Sigmoid colon (tissue), 6 donors: ENCODE measurements at regions not wholly inside any gene's neighbourhood (a gene's known extent, or its start where the extent isn't known, plus 50 kb on each side); places are given as distances from the start of the nearest gene placed in this dataset.

Experiments
- DNase-seq: peaks from one replicate; pipeline ENCODE4 v3.0.0-alpha.2; 2019
- H3K27ac ChIP-seq, 4 donors: fragments of 200-600 bp; sonication (generic); one replicate each; pipeline ENCODE4 v1.5.1; 2016 to 2019; ENCODE audit warnings: mild to moderate bottlenecking in 1 of 4
- H3K27me3 ChIP-seq, 3 donors: fragments of 200-600 bp; sonication (generic); one replicate each; pipeline ENCODE4 v1.5.1; 2019; ENCODE audit warnings: mild to moderate bottlenecking in 1 of 3
- H3K36me3 ChIP-seq, 4 donors: fragments of 200-600 bp; sonication (generic); one replicate each; pipeline ENCODE4 v1.5.1; 2016 to 2019
- H3K4me1 ChIP-seq, 4 donors: fragments of 200-600 bp; sonication (generic); one replicate each; pipeline ENCODE4 v1.5.1; 2017 to 2019
- H3K4me3 ChIP-seq, 4 donors: fragments of 200-600 bp; sonication (generic); one replicate each; pipeline ENCODE4 v1.5.1; 2017 to 2019; ENCODE audit warnings: mild to moderate bottlenecking in 2 of 4, moderate library complexity in 1 of 4
- H3K9me3 ChIP-seq, 4 donors: fragments of 200-600 bp in 3 of 4; sonication (generic) in 3 of 4; one replicate each; pipeline versions ENCODE4 v1.5.1 to v1.6.1; 2013 to 2019
- EP300 ChIP-seq, 4 donors: sonication (generic); formaldehyde crosslinking; IDR thresholded peaks; one replicate each; pipeline ENCODE4 v1.6.1; 2017; ENCODE audit warnings: antibody characterized with exemption in 4 of 4
- POLR2A ChIP-seq, 2 donors: fragments of 450-650 bp; IDR thresholded peaks; one replicate each; pipeline ENCODE4 v1.6.1; 2016; ENCODE audit warnings: antibody characterized with exemption in 2 of 2, mild to moderate bottlenecking in 2 of 2, moderate library complexity in 2 of 2
- POLR2AphosphoS5 ChIP-seq, 4 donors: sonication (generic); formaldehyde crosslinking; IDR thresholded peaks; one replicate each; pipeline ENCODE4 v1.6.1; 2017; ENCODE audit warnings: antibody characterized with exemption in 4 of 4
- WGBS, 2 donors: extraction: QIAGEN DNeasy Blood & Tissue Kit; methylation state at CpG; one replicate each; pipeline ENCODE4 v1.1.7; 2013; 5-methylcytosine and 5-hydroxymethylcytosine counted together
- intact Hi-C: fragments of 100-400 bp; cut with DNase I; formaldehyde crosslinking; loops from one replicate; pipeline ENCODE4 v1.15.1; 2023
- TF ChIP-seq, protein P1 (sequence below), 4 experiments: fragments of 450-650 bp in 3 of 4; fragments of 200-600 bp in 1 of 4; IDR thresholded peaks; one replicate each; pipeline ENCODE4 v1.5.1; 2016 to 2019; ENCODE audit warnings: antibody characterized with exemption in 4 of 4, mild to moderate bottlenecking in 3 of 4, moderate library complexity in 2 of 4
- donor health status: healthy with polysubstance abuse.
- donor health status: healthy.

DNA sequence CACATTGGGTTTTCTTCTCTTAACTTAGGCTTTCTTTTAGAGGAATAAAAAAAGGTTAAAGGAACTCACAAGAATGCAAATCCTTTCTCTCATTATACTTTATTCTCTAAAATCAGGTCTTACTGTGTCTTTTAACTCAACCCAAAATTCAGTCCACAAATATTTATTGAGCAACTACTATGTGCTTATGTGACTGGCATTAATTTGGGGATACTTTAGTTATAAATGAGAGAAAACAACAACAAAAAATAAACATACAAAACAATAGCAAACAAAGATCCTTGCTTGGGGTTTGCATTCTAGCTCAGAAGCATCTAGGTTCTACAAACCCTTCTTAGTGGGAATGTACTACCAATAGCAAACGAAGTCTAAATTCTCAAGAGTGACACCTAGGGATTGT, 266.2 kb downstream of the UTRN start:
- Histone ChIP-seq H3K4me3 (no peak overlapping the region), H3K27me3 (no peaks in the 10 kb centered on the region), H3K9me3 (no peaks in the 10 kb centered on the region), H3K27ac (no peak overlapping the region), H3K36me3 (peaks cover 0 to 31% (median 4%) of the 10 kb centered on the region in 4 donors), H3K4me1 (no peaks in the 10 kb centered on the region)
- no peak for DNase-seq
- WGBS, 2 donors: 93 to 97% methylated on average over 1 of the region's 1 CpG
- TF ChIP-seq EP300 (IDR thresholded peaks at IDR 0.05) (no peak), POLR2A (IDR thresholded peaks at IDR 0.05) (no peak), POLR2AphosphoS5 (IDR thresholded peaks at IDR 0.05) (no peak)
- TF ChIP-seq, protein P1, sequence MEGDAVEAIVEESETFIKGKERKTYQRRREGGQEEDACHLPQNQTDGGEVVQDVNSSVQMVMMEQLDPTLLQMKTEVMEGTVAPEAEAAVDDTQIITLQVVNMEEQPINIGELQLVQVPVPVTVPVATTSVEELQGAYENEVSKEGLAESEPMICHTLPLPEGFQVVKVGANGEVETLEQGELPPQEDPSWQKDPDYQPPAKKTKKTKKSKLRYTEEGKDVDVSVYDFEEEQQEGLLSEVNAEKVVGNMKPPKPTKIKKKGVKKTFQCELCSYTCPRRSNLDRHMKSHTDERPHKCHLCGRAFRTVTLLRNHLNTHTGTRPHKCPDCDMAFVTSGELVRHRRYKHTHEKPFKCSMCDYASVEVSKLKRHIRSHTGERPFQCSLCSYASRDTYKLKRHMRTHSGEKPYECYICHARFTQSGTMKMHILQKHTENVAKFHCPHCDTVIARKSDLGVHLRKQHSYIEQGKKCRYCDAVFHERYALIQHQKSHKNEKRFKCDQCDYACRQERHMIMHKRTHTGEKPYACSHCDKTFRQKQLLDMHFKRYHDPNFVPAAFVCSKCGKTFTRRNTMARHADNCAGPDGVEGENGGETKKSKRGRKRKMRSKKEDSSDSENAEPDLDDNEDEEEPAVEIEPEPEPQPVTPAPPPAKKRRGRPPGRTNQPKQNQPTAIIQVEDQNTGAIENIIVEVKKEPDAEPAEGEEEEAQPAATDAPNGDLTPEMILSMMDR (IDR thresholded peaks at IDR 0.05): no peak
- intact Hi-C loops: no loop called here

DNA sequence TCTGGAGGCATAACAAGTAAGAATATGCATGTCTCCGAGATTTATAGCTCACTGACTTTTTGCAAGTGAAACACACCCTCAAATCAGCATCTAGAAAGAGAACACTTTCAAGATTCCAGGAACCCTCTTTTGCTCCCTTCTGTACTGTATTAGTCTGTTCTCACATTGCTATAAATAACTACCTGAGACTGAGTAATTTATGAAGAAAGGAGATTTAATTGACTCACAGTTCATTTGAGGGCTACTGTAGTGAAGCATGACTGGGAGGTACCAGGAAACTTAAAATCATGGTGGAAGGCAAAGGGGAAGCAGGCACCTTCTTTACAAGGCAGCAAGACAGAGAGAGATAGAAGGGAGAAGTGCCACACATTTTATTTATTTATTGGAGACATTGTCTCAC, 269.9 kb downstream of the UTRN start:
- 88 to 90% methylated on average over 1 of the region's 1 CpG for WGBS, 2 donors
- no peaks in the 10 kb centered on the region for H3K4me1 ChIP-seq
- H3K27ac ChIP-seq: no peak overlapping the region
- intact Hi-C loops: no loop called here
- no peak overlapping the region for H3K4me3 ChIP-seq
- no peaks in the 10 kb centered on the region for H3K27me3 ChIP-seq
- no peaks in the 10 kb centered on the region for H3K9me3 ChIP-seq
- peaks cover 3 to 25% (median 5%) of the 10 kb centered on the region in 4 donors for H3K36me3 ChIP-seq
- TF ChIP-seq POLR2AphosphoS5 (IDR thresholded peaks at IDR 0.05) (no peak), EP300 (IDR thresholded peaks at IDR 0.05) (no peak)
- TF ChIP-seq, protein P1 (IDR thresholded peaks at IDR 0.05): no peak
- DNase-seq: no peak

DNA sequence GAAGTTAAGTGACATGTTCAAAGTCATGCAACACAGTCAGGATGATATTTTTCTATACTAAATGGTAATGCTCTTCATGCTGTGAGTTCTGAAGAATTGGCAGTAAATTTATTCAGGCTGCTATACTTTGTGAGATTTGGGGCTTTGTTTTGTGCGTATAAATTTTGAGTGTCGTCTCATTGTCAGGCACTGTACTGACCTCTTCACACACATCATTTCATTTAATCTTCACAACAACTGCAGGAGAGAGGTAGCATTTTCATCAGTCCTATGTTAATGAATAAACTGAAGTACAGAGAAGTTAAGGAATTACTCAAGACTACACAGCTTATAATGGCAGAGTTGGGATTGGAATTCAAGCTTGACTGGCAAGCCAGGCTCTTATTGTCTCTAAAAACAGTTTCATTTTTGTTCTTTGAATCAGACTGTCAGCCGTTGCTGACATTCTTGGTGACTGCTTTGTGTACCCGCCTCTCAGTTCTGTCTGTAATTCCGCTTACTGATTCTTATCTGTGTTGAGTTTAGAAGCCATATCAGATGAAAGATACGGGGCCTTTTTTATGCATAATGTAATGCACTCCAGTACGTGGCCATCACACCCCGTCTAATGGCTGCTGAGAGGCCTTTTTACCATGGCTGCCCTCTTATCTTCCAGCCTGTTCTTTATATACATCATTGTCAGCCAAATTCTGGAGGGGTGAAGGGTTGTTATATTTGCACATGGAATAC, 274.9 kb downstream of the UTRN start:
- H3K4me3 ChIP-seq: no peak overlapping the region
- no peaks in the 10 kb centered on the region for H3K4me1 ChIP-seq
- no peaks in the 10 kb centered on the region for H3K9me3 ChIP-seq
- no peak for TF ChIP-seq POLR2AphosphoS5 (IDR thresholded peaks at IDR 0.05)
- TF ChIP-seq, protein P1 (IDR thresholded peaks at IDR 0.05): no peak
- no peak for TF ChIP-seq EP300 (IDR thresholded peaks at IDR 0.05)
- TF ChIP-seq POLR2A (IDR thresholded peaks at IDR 0.05): no peak
- no peak overlapping the region for H3K27ac ChIP-seq
- intact Hi-C loops: no loop called here
- DNase-seq: no peak
- H3K27me3 ChIP-seq: no peaks in the 10 kb centered on the region
- WGBS, 2 donors: 37 to 56% methylated on average over 8 of the region's 8 CpGs
- H3K36me3 ChIP-seq: peaks cover 0 to 7% (median 5%) of the 10 kb centered on the region in 4 donors

DNA sequence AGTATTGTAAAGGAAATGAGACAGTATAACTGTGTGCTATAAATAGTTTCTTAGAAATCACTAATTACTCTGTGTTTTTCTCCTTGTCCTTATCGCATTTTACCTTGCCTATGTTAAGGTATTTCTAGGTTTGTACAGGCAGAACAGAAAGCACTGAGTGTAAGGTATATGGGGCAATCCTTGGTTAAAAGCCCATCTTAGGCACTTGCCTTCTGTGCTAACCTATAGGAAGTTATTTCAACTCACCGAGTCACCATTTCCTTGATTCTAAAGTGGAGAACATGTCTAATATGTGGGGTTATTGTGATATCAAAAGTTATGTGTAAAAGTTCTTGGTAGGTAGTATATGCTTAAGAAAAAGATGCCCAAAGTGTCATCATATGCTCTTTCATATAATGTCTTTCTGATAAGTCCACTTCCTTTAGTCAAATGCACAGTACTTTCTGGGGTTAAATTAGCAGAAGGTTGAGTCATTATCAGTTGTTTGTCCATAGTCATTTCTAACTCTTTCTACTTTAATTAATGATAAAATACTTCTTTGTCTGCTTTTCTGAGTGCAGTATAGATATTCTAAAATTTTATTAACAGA, 276.4 kb downstream of the UTRN start:
- WGBS, 2 donors: 90 to 95% methylated on average over 2 of the region's 2 CpGs
- no peak for DNase-seq

More for the DNA sequence above, 276.4 kb downstream of the UTRN start:
- no peaks in the 10 kb centered on the region for H3K4me1 ChIP-seq
- H3K27me3 ChIP-seq: no peaks in the 10 kb centered on the region
- H3K36me3 ChIP-seq: peaks cover 0 to 4% (median 0%) of the 10 kb centered on the region in 4 donors
- intact Hi-C loops: no loop called here
- no peaks in the 10 kb centered on the region for H3K9me3 ChIP-seq
- H3K4me3 ChIP-seq: no peak overlapping the region
- H3K27ac ChIP-seq: no peak overlapping the region
- TF ChIP-seq POLR2A (IDR thresholded peaks at IDR 0.05) (no peak), EP300 (IDR thresholded peaks at IDR 0.05) (no peak), POLR2AphosphoS5 (IDR thresholded peaks at IDR 0.05) (no peak)
- TF ChIP-seq, protein P1 (IDR thresholded peaks at IDR 0.05): no peak
